AG04449 (cell line): ENCODE measurements at regions not wholly inside any gene's neighbourhood (a gene's known extent, or its start where the extent isn't known, plus 50 kb on each side); places are given as distances from the start of the nearest gene placed in this dataset.

Experiments
- CTCF ChIA-PET: fragments of 350-600 bp; formaldehyde crosslinking; extraction: SDS; loops from one replicate; lab custom pipeline; 2021; ENCODE audit warnings: antibody characterized with exemption; lab: Yijun Ruan, JAX
- POLR2A ChIA-PET: fragments of 400-600, 350-600 bp; formaldehyde crosslinking; extraction: SDS; loops from one replicate; lab custom pipeline; 2020; ENCODE audit warnings: antibody characterized with exemption, inconsistent platforms; lab: Yijun Ruan, JAX
- DNase-seq: peaks from one replicate; pipeline ENCODE4 v3.0.0-alpha.2; 2010; ENCODE audit warnings: low read depth, low spot score
- H3K4me3 ChIP-seq: 2 replicates; pipeline ENCODE4 v1.5.1; 2011; ENCODE audit warnings: low read depth, mild to moderate bottlenecking, control low read depth, low read length
- TF ChIP-seq, protein P1 (sequence below): IDR thresholded peaks from one replicate; pipeline ENCODE4 v1.5.1; 2011; ENCODE audit warnings: mild to moderate bottlenecking, moderate library complexity, low read length, control low read depth, inconsistent platforms; ENCODE audit not compliant: insufficient read depth; ENCODE audit errors: missing control alignments

GRCh38 chr16:16989368-16989767 is 481.4 kb downstream of the XYLT1 start:
- TF ChIP-seq, protein P1, sequence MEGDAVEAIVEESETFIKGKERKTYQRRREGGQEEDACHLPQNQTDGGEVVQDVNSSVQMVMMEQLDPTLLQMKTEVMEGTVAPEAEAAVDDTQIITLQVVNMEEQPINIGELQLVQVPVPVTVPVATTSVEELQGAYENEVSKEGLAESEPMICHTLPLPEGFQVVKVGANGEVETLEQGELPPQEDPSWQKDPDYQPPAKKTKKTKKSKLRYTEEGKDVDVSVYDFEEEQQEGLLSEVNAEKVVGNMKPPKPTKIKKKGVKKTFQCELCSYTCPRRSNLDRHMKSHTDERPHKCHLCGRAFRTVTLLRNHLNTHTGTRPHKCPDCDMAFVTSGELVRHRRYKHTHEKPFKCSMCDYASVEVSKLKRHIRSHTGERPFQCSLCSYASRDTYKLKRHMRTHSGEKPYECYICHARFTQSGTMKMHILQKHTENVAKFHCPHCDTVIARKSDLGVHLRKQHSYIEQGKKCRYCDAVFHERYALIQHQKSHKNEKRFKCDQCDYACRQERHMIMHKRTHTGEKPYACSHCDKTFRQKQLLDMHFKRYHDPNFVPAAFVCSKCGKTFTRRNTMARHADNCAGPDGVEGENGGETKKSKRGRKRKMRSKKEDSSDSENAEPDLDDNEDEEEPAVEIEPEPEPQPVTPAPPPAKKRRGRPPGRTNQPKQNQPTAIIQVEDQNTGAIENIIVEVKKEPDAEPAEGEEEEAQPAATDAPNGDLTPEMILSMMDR: no peak
- ChIA-PET POLR2A (no interaction called here), CTCF (no interaction called here)
- H3K4me3 ChIP-seq: no peak overlapping the region
- no peak for DNase-seq

GRCh38 chr16:16991711-16992110 is 479.0 kb downstream of the XYLT1 start:
- DNase-seq: no peak
- TF ChIP-seq, protein P1: no peak
- ChIA-PET CTCF (no interaction called here), POLR2A (no interaction called here)
- no peak overlapping the region for H3K4me3 ChIP-seq

DNA sequence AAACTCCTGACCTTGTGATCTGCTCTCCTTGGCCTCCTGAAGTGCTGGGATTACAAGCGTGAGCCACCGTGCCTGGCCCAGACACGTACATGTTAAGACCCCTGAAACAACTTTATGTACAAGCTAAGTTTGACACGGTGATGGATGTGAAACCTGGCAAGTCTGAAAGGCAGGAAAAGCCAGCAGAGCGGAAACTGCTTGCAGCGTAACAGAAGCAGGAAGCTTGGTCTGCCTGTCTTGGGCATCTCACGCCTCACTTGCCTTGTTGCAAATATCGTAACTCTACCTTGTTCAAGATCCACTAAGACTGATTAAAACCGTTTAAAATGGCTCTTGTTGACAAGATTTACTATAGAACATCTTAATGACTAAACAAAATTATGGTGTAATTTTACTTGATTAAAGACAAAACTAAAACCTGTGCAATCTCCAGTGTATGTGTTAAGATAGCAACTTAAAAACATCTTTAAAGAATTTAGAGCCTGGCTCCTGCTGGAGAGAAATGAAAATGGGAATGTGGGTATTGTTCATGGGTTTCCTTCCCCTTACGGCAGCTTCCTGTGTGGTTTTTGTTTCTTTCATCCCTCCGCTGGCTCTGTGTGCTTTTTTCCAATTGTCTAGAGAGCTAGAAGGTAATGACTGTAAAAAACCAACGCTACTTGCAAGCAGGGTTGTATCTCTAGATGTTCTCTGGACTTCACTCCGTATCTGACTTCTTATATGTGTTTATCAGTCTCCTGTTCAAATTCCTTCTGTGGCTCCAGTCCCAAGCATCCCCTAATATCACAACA is 477.6 kb downstream of the XYLT1 start:
- TF ChIP-seq, protein P1: no peak
- ChIA-PET CTCF (no interaction called here), POLR2A (no interaction called here)
- no peak overlapping the region for H3K4me3 ChIP-seq
- DNase-seq: no peak

DNA sequence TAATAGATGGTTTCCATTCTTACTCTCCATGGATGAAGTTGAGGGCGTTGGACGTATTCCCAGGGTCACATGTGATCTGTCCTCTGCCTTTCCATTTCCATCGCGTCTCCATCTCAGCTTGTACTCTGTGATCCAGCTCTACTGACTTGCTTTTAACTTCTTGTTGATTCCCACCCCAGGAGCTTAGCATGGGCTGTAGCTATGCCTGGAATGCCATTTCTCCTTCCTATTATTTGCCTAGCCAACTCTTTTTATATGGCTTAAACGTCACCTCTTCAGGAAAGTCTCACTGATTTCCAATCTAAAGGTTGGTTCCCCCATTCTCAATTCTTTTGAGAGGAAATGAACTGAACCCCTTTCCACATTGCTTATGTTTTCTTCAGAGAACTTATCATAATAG is 475.9 kb downstream of the XYLT1 start:
- ChIA-PET CTCF (no interaction called here), POLR2A (no interaction called here)
- TF ChIP-seq, protein P1: no peak
- no peak for DNase-seq
- H3K4me3 ChIP-seq: no peak overlapping the region

- no peak overlapping the region for H3K4me3 ChIP-seq
- CTCF ChIA-PET: no interaction called here
- DNase-seq: no peak
- TF ChIP-seq, protein P1: no peak
- POLR2A ChIA-PET: no interaction called here
Observed at GRCh38 chr16:16996827-16997226, 473.9 kb downstream of the XYLT1 start.

DNA sequence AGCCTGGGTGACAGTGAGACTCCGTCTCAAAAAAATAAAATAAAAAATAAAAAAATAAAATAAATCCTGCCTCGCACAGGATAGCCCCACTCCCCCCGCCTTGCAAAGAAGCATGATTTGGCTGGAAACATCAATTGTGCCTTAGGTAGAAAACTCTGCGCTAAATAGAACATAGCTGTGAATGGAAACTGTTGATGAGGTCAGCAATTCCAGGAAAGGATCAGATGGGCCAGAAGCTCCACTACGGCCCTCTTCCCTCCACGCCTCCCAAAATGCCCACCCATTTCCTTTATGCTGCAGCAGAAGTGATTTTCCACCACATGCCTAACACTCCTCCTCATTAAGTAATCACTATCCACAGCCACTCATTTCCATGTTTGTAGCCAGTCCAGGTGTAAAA is 473.4 kb downstream of the XYLT1 start:
- CTCF ChIA-PET: no interaction called here
- DNase-seq: no peak
- TF ChIP-seq, protein P1: no peak
- POLR2A ChIA-PET: no interaction called here
- no peak overlapping the region for H3K4me3 ChIP-seq
